Loucy (cell line): ENCODE measurements at regions not wholly inside any gene's neighbourhood (a gene's known extent, or its start where the extent isn't known, plus 50 kb on each side); places are given as distances from the start of the nearest gene placed in this dataset.

Experiments
- H2AFZ ChIP-seq: fragments of 200-600 bp; sonication (generic); 2 replicates; pipeline ENCODE4 v1.6.0; 2016; ENCODE audit warnings: antibody characterized with exemption, mild to moderate bottlenecking, low read length, moderate library complexity
- H3F3A ChIP-seq: fragments of 200-600 bp; 2 replicates; pipeline ENCODE4 v1.6.0; 2016; ENCODE audit warnings: antibody characterized with exemption, low read depth, mild to moderate bottlenecking
- H3K27me3 ChIP-seq: fragments of 200-600 bp; sonication (generic); 2 replicates; pipeline ENCODE4 v1.6.1; 2014; ENCODE audit warnings: low read length, mild to moderate bottlenecking; ENCODE audit not compliant: insufficient read depth, poor library complexity, severe bottlenecking
- H3K36me3 ChIP-seq: fragments of 200-600 bp; sonication (generic); 2 replicates; pipeline ENCODE4 v1.6.1; 2016; ENCODE audit warnings: low read length; ENCODE audit not compliant: insufficient read depth
- H3K4me1 ChIP-seq: fragments of 200-600 bp; sonication (generic); 2 replicates; pipeline ENCODE4 v1.5.1; 2014; ENCODE audit warnings: low read length, mild to moderate bottlenecking; ENCODE audit not compliant: insufficient read depth, poor library complexity, severe bottlenecking
- H3K4me2 ChIP-seq: fragments of 200-600 bp; sonication (generic); 2 replicates; pipeline ENCODE4 v1.6.0; 2014; ENCODE audit warnings: antibody characterized with exemption, low read length, low read depth, mild to moderate bottlenecking; ENCODE audit not compliant: poor library complexity, severe bottlenecking
- H3K4me3 ChIP-seq: fragments of 200-600 bp; sonication (generic); 2 replicates; pipeline ENCODE4 v1.5.1; 2014; ENCODE audit warnings: low read length, mild to moderate bottlenecking, mixed read lengths; ENCODE audit not compliant: poor library complexity, severe bottlenecking
- H3K79me2 ChIP-seq: fragments of 200-600 bp; sonication (generic); 2 replicates; pipeline ENCODE4 v1.6.1; 2014; ENCODE audit warnings: low read length; ENCODE audit not compliant: insufficient read depth
- H3K9ac ChIP-seq: fragments of 200-600 bp; sonication (generic); 2 replicates; pipeline ENCODE4 v1.6.0; 2014; ENCODE audit warnings: mild to moderate bottlenecking, low read depth, low read length, moderate library complexity; ENCODE audit not compliant: poor library complexity, severe bottlenecking
- H3K9me2 ChIP-seq: fragments of 200-600 bp; sonication (generic); replicated peaks from 2 replicates; pipeline ENCODE4 v1.6.1; 2016; ENCODE audit warnings: low read depth, low read length, mixed read lengths
- H3K9me3 ChIP-seq: fragments of 200-600 bp; sonication (generic); 2 replicates; pipeline ENCODE4 v1.6.1; 2014; ENCODE audit warnings: mild to moderate bottlenecking, antibody characterized with exemption, low read length, low read depth; ENCODE audit not compliant: insufficient read depth
- H4K20me1 ChIP-seq: fragments of 200-600 bp; sonication (generic); 2 replicates; pipeline ENCODE4 v1.6.0; 2014; ENCODE audit warnings: antibody characterized with exemption, low read length, mild to moderate bottlenecking; ENCODE audit not compliant: insufficient read depth, poor library complexity, severe bottlenecking
- CTCF ChIP-seq: fragments of 200-600 bp; sonication (generic); conservative IDR thresholded peaks from 2 replicates; pipeline ENCODE4 v1.5.1; 2014; ENCODE audit warnings: mild to moderate bottlenecking, antibody characterized with exemption, low read length
- EZH2phosphoT487 ChIP-seq: fragments of 200-600 bp; IDR thresholded peaks from 2 replicates; pipeline ENCODE4 v1.6.1; 2018; ENCODE audit warnings: antibody characterized with exemption, mild to moderate bottlenecking, moderate library complexity, borderline replicate concordance

- no peaks in the 10 kb centered on the region for H3F3A ChIP-seq
- no peak overlapping the region for H3K4me2 ChIP-seq
- no peaks in the 10 kb centered on the region for H3K4me1 ChIP-seq
- no peaks in the 10 kb centered on the region for H3K36me3 ChIP-seq
- peaks cover 14% of the 10 kb centered on the region; the same call in 1 of the 2 replicates for H3K9me3 ChIP-seq
- no peaks in the 10 kb centered on the region for H3K9me2 ChIP-seq
- no peak overlapping the region for H3K4me3 ChIP-seq
- H2AFZ ChIP-seq, result no peak overlapping the region
- H3K27me3 ChIP-seq, result no peaks in the 10 kb centered on the region
- H3K79me2 ChIP-seq, result no peaks in the 10 kb centered on the region
- no peak for TF ChIP-seq CTCF
- TF ChIP-seq EZH2phosphoT487, result no peak
- no peak overlapping the region for H3K9ac ChIP-seq
- H4K20me1 ChIP-seq, result no peaks in the 10 kb centered on the region
Observed at GRCh38 chr20:60283281-60283680, 325.1 kb downstream of the CDH26 start.

GRCh38 chr20:60286764-60287163 is 328.5 kb downstream of the CDH26 start:
- H3K9me2 ChIP-seq, result no peaks in the 10 kb centered on the region
- H3K27me3 ChIP-seq, result no peaks in the 10 kb centered on the region
- no peak overlapping the region for H3K4me2 ChIP-seq
- H3K4me1 ChIP-seq, result no peaks in the 10 kb centered on the region
- no peak overlapping the region for H3K9ac ChIP-seq
- H2AFZ ChIP-seq, result no peak overlapping the region
- H3K79me2 ChIP-seq, result no peaks in the 10 kb centered on the region
- H3K4me3 ChIP-seq, result no peak overlapping the region
- no peaks in the 10 kb centered on the region for H3K36me3 ChIP-seq
- TF ChIP-seq CTCF, result no peak
- TF ChIP-seq EZH2phosphoT487, result no peak
- no peaks in the 10 kb centered on the region for H3F3A ChIP-seq
- no peaks in the 10 kb centered on the region for H4K20me1 ChIP-seq
- peaks cover 23% of the 10 kb centered on the region; the same call in 1 of the 2 replicates for H3K9me3 ChIP-seq

GRCh38 chr20:60288945-60289344 is 330.7 kb downstream of the CDH26 start:
- H3K9me2 ChIP-seq, result no peaks in the 10 kb centered on the region
- no peak overlapping the region for H3K9ac ChIP-seq
- H3K9me3 ChIP-seq, result peaks cover 14% of the 10 kb centered on the region; the same call in 1 of the 2 replicates
- H3F3A ChIP-seq, result no peaks in the 10 kb centered on the region
- H3K79me2 ChIP-seq, result no peaks in the 10 kb centered on the region
- H3K27me3 ChIP-seq, result no peaks in the 10 kb centered on the region
- H3K4me3 ChIP-seq, result no peak overlapping the region
- H3K4me1 ChIP-seq, result peaks cover 2% of the 10 kb centered on the region
- H2AFZ ChIP-seq, result no peak overlapping the region
- no peaks in the 10 kb centered on the region for H3K36me3 ChIP-seq
- H4K20me1 ChIP-seq, result no peaks in the 10 kb centered on the region
- no peak overlapping the region for H3K4me2 ChIP-seq
- TF ChIP-seq EZH2phosphoT487, result no peak
- no peak for TF ChIP-seq CTCF
